IgD-negative memory B cell (primary cell): ENCODE measurements at regions not wholly inside any gene's neighbourhood (a gene's known extent, or its start where the extent isn't known, plus 50 kb on each side); places are given as distances from the start of the nearest gene placed in this dataset.

Experiments
- H3K27ac Mint-ChIP-seq, 3 donors: one replicate each; pipeline ENCODE4 v1.8.0; 2020 to 2022; ENCODE audit warnings: mild to moderate bottlenecking in 3 of 3, mixed read lengths in 3 of 3, moderate library complexity in 1 of 3
- H3K27me3 Mint-ChIP-seq: one replicate; pipeline ENCODE4 v1.8.0; 2021; ENCODE audit warnings: mixed read lengths
- H3K36me3 Mint-ChIP-seq: one replicate; pipeline ENCODE4 v1.8.0; 2020; ENCODE audit warnings: mild to moderate bottlenecking, mixed read lengths
- H3K4me1 Mint-ChIP-seq, 3 donors: one replicate each; pipeline ENCODE4 v1.8.0; 2020 to 2022; ENCODE audit warnings: mixed read lengths in 3 of 3, mild to moderate bottlenecking in 1 of 3
- H3K4me3 Mint-ChIP-seq, 4 donors: one replicate each; pipeline ENCODE4 v1.8.0; 2020 to 2022; ENCODE audit warnings: mild to moderate bottlenecking in 4 of 4, mixed read lengths in 4 of 4, moderate library complexity in 3 of 4
- H3K9me3 Mint-ChIP-seq, 3 donors: one replicate each; pipeline ENCODE4 v1.8.0; 2020 to 2021; ENCODE audit warnings: mixed read lengths in 3 of 3, mild to moderate bottlenecking in 1 of 3

DNA sequence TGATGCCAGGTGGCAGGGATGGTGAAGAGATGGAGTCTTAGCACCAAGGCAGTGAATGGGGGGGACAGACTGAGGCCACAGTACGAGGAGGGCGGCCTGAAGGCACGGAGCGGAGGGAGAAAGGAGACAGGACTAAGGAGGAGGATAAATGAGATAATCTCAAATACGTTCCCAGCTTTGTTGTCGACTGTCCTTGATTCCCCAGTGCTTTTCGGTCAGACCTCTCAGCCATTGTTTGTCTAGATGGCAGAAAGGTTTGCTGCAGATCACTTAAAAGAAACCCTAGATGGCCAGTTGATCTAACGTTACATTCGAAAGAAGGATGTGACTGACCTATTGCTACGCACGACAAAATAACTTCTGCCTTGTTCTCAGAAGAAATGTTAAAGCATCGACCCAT is 479.0 kb downstream of the GATA3 start:
- Mint-ChIP-seq H3K4me3 (no peak overlapping the region), H3K27me3 (no peaks in the 10 kb centered on the region), H3K9me3 (peaks cover 0 to 4% (median 3%) of the 10 kb centered on the region in 3 donors), H3K36me3 (peaks cover 2% of the 10 kb centered on the region), H3K27ac (no peak overlapping the region), H3K4me1 (no peaks in the 10 kb centered on the region)

GRCh38 chr10:8534096-8534495 is 479.6 kb downstream of the GATA3 start:
- Mint-ChIP-seq H3K9me3 (peaks cover 0 to 4% (median 2%) of the 10 kb centered on the region in 3 donors), H3K4me1 (no peaks in the 10 kb centered on the region), H3K27me3 (no peaks in the 10 kb centered on the region), H3K27ac (no peak overlapping the region), H3K4me3 (no peak overlapping the region), H3K36me3 (peaks cover 2% of the 10 kb centered on the region)

- H3K4me3 Mint-ChIP-seq = no peak overlapping the region
- no peaks in the 10 kb centered on the region for H3K27me3 Mint-ChIP-seq
- H3K4me1 Mint-ChIP-seq = no peaks in the 10 kb centered on the region
- H3K36me3 Mint-ChIP-seq = peaks cover 2% of the 10 kb centered on the region
- peaks cover 0 to 5% (median 4%) of the 10 kb centered on the region in 3 donors for H3K9me3 Mint-ChIP-seq
- no peak overlapping the region for H3K27ac Mint-ChIP-seq
Observed at GRCh38 chr10:8534891-8535290, 480.4 kb downstream of the GATA3 start.

DNA sequence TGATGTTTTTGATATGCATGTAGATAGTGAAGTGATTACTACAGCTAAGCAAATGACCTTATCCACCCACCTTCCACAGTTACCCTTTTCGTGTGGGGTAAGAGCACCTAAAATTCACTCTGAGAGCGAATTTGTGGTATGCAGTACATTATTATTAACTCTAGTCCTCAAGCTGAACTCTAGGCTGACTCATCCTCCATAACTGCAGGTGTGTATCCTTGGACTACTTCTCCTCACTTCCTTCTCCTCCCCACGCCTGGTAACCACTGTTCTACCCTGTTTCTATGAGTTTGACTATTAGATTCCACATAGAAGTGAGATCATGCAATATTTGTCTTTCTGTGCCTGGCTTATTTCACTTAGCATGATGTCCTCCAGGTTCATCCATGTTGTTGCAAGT is 484.6 kb downstream of the GATA3 start:
- Mint-ChIP-seq H3K27ac (no peak overlapping the region), H3K9me3 (peaks cover 0 to 4% (median 2%) of the 10 kb centered on the region in 3 donors), H3K36me3 (no peaks in the 10 kb centered on the region), H3K4me3 (no peak overlapping the region), H3K4me1 (peaks cover 0 to 2% (median 0%) of the 10 kb centered on the region in 3 donors), H3K27me3 (no peaks in the 10 kb centered on the region)

GRCh38 chr10:8543361-8544056 is 489.0 kb downstream of the GATA3 start:
- H3K27ac Mint-ChIP-seq = no peak overlapping the region
- no peak overlapping the region for H3K4me3 Mint-ChIP-seq
- no peaks in the 10 kb centered on the region for H3K27me3 Mint-ChIP-seq
- H3K4me1 Mint-ChIP-seq = peaks cover 0 to 4% (median 0%) of the 10 kb centered on the region in 3 donors
- no peaks in the 10 kb centered on the region for H3K36me3 Mint-ChIP-seq
- H3K9me3 Mint-ChIP-seq = peaks cover 2 to 6% (median 4%) of the 10 kb centered on the region in 3 donors

GRCh38 chr10:8544057-8544380 is 489.5 kb downstream of the GATA3 start:
- Mint-ChIP-seq H3K27ac (no peak overlapping the region), H3K9me3 (peaks cover 4 to 6% (median 4%) of the 10 kb centered on the region in 3 donors), H3K27me3 (no peaks in the 10 kb centered on the region), H3K4me1 (peaks cover 0 to 4% (median 0%) of the 10 kb centered on the region in 3 donors), H3K4me3 (no peak overlapping the region), H3K36me3 (no peaks in the 10 kb centered on the region)

DNA sequence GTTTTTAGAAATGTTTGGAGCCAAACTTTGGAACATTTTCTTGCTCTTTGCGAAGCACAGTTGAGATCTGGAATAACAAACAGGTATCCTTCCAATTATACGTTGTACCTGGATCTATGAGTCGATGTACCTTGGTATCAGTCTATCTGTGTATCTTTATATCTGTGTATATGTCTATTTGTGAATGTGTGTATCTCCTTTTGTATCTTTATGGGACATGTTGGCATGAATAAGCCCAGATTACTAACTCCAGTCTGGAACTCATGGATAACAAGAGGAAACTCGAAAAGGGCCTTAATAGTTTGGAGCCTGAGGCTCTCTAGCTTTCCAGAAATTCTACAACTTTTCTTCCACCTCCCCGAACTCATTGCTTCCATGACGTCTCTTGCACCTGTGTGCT is 490.0 kb downstream of the GATA3 start:
- Mint-ChIP-seq H3K36me3 (no peaks in the 10 kb centered on the region), H3K4me3 (no peak overlapping the region), H3K27ac (no peak overlapping the region), H3K9me3 (peaks cover 0 to 6% (median 4%) of the 10 kb centered on the region in 3 donors), H3K27me3 (no peaks in the 10 kb centered on the region), H3K4me1 (peaks cover 0 to 4% (median 0%) of the 10 kb centered on the region in 3 donors)

DNA sequence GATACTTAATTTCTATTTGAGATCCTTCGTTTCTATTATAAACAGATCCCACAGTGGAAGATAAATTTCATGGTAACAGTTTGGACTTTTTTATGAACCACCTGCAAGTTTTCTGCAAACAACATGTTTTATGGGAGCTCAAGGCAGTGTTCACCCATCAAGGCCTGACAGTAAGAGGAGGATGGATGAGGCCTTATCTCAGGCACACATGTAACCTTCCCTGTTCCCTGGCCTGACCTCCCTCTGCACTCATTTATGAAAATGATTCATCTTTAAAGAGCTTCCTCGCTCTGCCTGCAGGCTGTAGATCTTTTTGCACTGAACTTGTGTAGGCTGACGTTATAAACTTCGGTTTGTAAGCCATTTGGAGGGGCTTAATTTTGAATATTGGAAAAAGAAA is 500.1 kb downstream of the GATA3 start:
- Mint-ChIP-seq H3K36me3 (no peaks in the 10 kb centered on the region), H3K4me3 (no peak overlapping the region), H3K9me3 (peaks cover 0 to 3% (median 2%) of the 10 kb centered on the region in 3 donors), H3K27me3 (no peaks in the 10 kb centered on the region), H3K4me1 (no peaks in the 10 kb centered on the region), H3K27ac (no peak overlapping the region)

GRCh38 chr10:8556321-8556720 is 501.8 kb downstream of the GATA3 start:
- peaks cover 0 to 3% (median 2%) of the 10 kb centered on the region in 3 donors for H3K9me3 Mint-ChIP-seq
- H3K36me3 Mint-ChIP-seq = no peaks in the 10 kb centered on the region
- no peak overlapping the region for H3K27ac Mint-ChIP-seq
- H3K4me1 Mint-ChIP-seq = peaks cover 0 to 1% (median 0%) of the 10 kb centered on the region in 3 donors
- H3K4me3 Mint-ChIP-seq = no peak overlapping the region
- H3K27me3 Mint-ChIP-seq = no peaks in the 10 kb centered on the region

- Mint-ChIP-seq H3K36me3 (no peaks in the 10 kb centered on the region), H3K4me3 (no peak overlapping the region), H3K9me3 (peaks cover 0 to 9% (median 0%) of the 10 kb centered on the region in 3 donors), H3K27me3 (no peaks in the 10 kb centered on the region), H3K27ac (no peak overlapping the region), H3K4me1 (peaks cover 0 to 1% (median 0%) of the 10 kb centered on the region in 3 donors)
Observed at GRCh38 chr10:8563478-8563877, 509.0 kb downstream of the GATA3 start.

- Mint-ChIP-seq H3K9me3 (peaks cover 0 to 8% (median 2%) of the 10 kb centered on the region in 3 donors), H3K27me3 (no peaks in the 10 kb centered on the region), H3K4me1 (no peaks in the 10 kb centered on the region), H3K36me3 (peaks cover 2% of the 10 kb centered on the region), H3K27ac (no peak overlapping the region), H3K4me3 (no peak overlapping the region)
Observed at GRCh38 chr10:8566737-8567136, 512.2 kb downstream of the GATA3 start.

- H3K4me1 Mint-ChIP-seq = no peaks in the 10 kb centered on the region
- H3K9me3 Mint-ChIP-seq = peaks cover 0 to 3% (median 2%) of the 10 kb centered on the region in 3 donors
- no peaks in the 10 kb centered on the region for H3K27me3 Mint-ChIP-seq
- peaks cover 2% of the 10 kb centered on the region for H3K36me3 Mint-ChIP-seq
- H3K4me3 Mint-ChIP-seq = no peak overlapping the region
- no peak overlapping the region for H3K27ac Mint-ChIP-seq
Observed at GRCh38 chr10:8568401-8568800, 513.9 kb downstream of the GATA3 start.

DNA sequence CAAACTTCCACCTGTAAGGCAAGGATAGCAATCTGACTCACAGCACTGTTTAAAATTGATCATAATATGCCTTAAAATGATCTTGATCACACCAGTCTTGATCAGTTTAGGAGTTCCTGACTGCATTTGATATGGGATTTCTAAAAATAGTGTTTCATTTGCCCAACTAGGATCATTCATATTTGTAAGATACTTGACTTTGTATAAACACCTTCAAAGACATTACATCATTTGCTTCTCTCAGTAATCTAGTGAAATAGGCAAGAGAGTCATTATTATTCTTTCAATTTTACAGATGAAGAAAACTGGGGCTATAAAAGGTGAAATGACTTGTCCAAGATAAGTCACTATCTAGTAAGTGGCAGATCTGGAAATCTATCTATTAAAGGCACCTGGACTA is 521.1 kb downstream of the GATA3 start:
- peaks cover 3 to 5% (median 3%) of the 10 kb centered on the region in 3 donors for H3K9me3 Mint-ChIP-seq
- H3K27ac Mint-ChIP-seq = no peak overlapping the region
- no peaks in the 10 kb centered on the region for H3K27me3 Mint-ChIP-seq
- H3K4me3 Mint-ChIP-seq = no peak overlapping the region
- H3K4me1 Mint-ChIP-seq = no peaks in the 10 kb centered on the region
- no peaks in the 10 kb centered on the region for H3K36me3 Mint-ChIP-seq

DNA sequence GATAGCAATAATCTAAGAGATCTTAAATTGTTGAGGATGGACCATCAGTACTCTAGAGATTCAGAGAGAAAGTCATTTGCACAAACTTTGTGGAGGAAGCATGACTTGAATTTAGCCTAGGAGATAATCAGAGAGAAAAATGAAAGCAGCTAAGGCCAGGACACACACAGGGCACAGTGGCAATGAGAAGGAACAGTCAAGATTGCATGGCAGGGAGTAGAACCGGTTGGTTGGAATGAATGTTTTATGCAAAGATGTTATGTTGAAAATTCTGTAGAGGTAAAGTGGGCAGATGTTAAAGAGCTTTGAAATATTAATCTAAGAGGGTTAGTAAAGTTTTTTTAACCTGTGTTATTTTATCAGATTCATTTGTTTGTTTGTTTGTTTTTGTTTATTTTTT is 521.8 kb downstream of the GATA3 start:
- Mint-ChIP-seq H3K27me3 (no peaks in the 10 kb centered on the region), H3K9me3 (peaks cover 3 to 4% (median 3%) of the 10 kb centered on the region in 3 donors), H3K4me1 (no peaks in the 10 kb centered on the region), H3K36me3 (no peaks in the 10 kb centered on the region), H3K4me3 (no peak overlapping the region), H3K27ac (no peak overlapping the region)

DNA sequence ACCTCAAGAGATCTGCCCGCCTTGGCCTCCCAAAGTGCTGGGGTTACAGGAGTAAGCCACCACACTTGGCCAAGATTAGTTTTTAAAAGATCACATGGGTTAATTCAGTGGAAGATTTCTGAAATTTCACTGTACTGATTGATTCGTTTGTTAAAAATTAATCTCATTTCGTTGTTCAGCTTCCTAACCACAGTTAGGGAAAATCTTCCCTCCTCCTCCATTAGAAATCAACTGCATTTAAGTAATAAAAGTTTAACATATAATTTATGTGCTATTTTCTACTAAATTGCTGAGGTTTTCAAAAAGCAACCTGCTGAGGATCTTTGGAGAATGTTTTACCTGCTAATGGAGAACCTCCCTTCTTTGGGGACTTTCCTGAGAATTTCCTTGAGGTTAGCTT is 522.4 kb downstream of the GATA3 start:
- Mint-ChIP-seq H3K9me3 (peaks cover 3 to 4% (median 3%) of the 10 kb centered on the region in 3 donors), H3K4me1 (peaks cover 0 to 2% (median 0%) of the 10 kb centered on the region in 3 donors), H3K27ac (no peak overlapping the region), H3K4me3 (no peak overlapping the region), H3K27me3 (no peaks in the 10 kb centered on the region), H3K36me3 (no peaks in the 10 kb centered on the region)

GRCh38 chr10:8577686-8578085 is 523.2 kb downstream of the GATA3 start:
- Mint-ChIP-seq H3K36me3 (no peaks in the 10 kb centered on the region), H3K4me3 (no peak overlapping the region), H3K4me1 (peaks cover 0 to 2% (median 0%) of the 10 kb centered on the region in 3 donors), H3K9me3 (peaks cover 3 to 4% (median 3%) of the 10 kb centered on the region in 3 donors), H3K27ac (no peak overlapping the region), H3K27me3 (no peaks in the 10 kb centered on the region)
